ENCODE measurements at regions not wholly inside any gene's neighbourhood (a gene's known extent, or its start where the extent isn't known, plus 50 kb on each side); places are given as distances from the start of the nearest gene placed in this dataset.

DNA sequence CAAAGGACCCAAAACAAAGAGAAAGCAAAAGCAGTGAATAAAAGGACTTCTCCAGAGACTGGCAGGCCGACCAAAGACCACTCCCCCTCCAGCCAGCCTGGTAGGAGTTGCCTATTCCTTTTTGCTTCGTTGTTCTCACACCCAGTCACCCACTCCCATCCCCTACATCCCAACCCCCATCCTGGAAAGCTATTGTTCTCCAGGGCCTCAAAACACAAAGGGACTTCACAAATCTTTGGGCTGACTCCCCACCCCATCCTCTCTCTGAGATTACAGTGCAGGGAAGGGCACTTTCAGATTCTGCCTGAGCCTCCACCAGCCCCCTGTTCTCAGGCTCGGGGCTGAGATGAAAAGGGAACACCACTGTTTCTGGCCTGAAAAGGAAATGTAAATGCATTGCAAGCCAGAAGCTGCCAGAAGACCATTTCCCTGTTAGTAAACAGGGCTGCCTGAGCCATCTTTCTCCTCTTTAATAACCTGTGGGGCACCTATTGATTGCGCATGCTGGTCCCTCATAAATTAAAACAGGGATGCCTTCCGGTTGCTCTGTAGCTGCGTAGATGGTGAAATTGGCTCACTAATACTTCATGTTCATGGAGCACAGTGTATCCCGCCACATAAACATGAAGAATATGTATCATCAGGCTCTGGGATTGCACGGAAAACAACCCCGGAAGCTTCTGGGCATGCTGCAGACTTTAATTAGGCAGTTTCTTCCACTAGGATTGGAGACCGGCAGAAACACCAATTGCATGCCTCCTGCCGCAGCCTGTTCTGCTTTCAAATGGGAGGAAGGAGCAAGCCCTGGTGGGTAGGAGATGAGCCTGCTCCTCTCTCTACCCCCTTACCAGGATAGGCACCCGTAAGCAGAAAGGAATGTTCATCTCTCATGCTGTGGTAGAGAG is 130.3 kb upstream of the FUT8 start:
- DNase-seq (ENCODE audit: low spot score): no peak

DNA sequence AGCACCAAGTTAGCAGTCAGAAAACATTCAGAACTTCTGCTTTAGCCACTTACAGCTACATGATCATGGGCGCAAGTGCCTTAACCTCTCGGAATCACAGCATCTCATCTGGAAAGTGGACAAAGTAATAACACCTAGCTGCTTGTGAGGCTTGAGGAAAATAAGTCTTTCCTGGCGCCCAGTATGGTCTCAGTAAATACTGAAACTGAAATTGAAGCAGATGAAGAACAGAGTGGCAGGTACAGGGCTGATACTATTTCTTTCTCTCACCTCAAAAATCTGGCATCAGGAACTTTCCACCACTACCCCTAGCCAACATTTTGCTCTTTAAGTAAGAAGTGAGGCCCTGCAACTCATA is 129.7 kb upstream of the FUT8 start:
- DNase-seq (ENCODE audit: low spot score): no peak

DNA sequence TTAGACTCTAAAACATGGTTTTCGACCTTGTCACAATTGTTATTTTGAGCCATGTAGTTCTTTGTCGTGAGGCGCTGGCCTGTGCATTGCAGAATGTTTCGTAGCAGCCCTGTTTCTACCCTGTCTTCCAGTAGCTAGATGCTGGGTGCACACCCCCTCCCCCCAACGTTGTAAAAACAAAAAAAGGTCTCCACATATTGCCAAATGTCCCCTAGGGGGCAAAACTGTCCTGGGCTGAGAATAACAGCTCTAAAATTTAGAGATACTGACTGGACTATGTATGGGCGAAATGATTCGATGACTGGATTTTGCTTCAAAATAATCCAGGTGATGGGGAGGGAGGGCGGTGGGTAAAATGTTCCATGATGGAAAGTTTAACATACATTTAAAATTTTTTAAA is 126.1 kb upstream of the FUT8 start:
- no peak for DNase-seq (ENCODE audit: low spot score)

DNA sequence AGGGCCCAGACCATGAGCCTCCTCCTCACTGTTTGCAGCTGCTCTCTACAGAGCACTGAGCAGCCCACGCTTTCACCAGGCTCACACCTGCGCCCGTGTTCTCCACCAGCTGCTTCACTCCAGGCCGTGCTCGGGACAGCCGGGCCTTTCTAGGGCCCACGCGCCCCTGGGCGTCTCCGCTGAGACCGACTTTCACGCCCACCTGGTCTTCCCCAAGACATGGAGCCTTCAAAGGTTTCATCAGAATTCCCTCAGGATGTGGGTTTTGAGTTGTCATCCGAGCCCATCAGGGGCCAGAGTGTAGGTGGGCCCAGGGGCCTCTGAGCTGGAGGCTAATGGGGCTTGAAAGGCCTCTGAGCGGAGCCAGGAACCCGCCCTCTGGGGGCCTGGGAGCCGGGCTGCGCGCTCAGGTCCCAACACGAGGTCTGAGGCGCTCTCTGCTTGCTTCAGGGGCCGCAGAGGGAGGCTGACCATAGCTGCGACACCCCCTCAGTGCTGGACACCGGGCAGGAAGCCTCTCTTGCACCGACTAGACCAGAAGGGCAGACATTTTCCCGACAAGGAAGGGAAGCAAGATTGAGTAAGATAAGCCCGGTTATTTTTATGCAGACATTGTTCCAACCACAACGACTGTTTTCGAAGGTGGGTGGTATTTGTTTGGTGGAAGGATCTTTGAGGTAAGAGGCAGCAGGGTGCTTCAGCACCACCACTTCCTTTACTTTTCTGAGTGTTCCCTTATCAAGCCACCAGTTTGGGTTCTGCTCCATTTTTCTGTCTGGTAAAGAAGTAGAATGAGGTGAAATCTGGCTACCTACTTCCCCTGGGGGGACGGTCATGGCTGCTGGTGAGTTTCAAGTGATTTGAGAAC is 125.0 kb upstream of the FUT8 start:
- no peak for DNase-seq (ENCODE audit: low spot score)

DNA sequence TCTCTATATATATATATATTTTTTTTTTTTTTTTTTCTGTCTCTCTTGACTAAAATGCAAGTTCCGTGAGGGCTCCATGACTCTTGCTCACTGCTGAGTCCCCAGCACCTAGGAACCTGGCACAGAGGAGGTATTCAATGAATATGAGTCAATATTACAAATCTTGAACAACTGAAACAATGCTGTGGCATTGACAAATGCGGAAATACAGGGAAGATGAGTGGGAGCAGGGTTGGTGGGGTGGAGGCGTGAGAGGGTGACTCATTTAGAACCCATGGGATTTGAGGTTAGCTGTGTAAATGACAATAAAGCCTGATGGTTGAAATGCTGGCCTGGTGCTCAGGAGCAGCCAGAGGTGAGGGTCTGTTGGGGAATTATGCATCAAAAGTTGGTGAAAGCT is 121.7 kb upstream of the FUT8 start:
- peak; percentile 83 for DNase-seq (ENCODE audit: low spot score)

DNA sequence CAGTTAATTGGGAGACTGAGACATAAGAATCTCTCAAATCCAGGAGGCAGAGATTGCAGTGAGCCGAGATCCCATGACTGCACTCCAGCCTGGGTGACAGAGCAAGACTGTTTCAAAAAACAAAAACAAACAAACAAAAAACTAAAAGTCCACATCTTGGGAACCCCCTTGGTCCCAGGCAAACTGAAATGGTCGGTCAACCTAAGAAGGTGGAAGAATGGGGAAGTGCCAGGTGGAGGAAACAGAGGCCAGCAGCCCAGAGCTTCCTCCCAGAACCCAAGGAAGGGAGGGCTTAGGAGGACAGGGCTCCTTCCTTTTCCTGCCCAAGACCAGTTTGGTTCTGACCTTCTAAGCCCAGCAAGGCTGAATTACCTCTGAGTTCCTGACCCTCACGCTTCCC is 121.0 kb upstream of the FUT8 start:
- DNase-seq (ENCODE audit: low spot score): no peak

DNA sequence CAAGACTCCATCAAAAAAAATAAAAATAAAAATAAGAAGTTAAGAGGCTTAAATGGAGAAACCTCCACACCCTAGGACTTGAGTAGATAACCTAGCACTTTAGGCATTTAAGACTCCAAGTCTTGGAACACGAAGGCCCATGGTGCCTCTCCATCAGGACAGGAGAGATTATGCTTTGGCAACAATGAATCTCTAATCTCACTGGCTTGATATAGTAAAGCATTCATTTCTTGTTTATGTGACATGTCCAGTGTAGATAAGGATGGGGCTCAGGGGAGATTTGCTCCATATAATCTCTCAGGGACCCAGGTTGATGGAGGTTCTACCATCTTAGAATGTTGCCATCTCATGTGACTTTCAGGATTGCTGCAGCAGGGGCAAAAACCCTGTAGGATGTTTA is 117.7 kb upstream of the FUT8 start:
- no peak for DNase-seq (ENCODE audit: low spot score)

DNA sequence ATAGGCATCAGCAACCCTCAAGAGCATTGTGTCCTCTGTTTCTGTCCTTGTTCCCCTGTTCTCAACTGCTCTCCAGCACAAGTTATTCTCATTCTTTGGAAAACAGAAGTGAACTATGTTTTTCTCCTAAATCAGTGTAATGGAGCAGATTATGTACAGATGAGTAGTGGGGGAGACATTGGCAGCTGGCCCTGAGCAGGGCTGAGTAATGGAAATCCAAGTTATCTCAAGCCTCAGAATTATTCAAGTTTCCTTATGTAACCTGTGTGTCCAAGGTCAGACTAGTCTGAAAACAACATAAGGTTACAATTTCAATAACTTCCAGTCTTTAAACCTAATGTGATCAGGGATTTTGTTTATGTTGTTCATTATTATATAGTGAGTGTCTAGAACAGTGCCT is 116.1 kb upstream of the FUT8 start:
- no peak for DNase-seq (ENCODE audit: low spot score)

DNA sequence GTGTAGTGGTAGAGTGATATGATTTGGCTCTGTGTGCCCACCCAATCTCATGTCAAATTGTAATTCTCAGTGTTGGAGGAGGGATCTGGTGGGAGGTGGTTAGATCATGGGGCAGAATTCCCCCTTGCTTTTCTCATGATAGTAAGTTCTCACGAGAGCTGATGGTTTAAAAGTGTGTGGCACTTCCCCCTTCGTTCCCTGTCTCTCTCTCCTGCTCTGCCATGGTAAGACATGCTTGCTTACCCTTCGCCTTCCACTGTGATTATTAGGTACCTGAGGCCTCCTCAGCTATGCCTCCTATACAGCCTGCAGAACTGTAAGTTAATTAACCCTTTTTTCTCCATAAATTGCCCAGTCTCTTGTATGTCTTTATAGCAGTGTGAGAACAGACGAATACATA is 115.7 kb upstream of the FUT8 start:
- DNase-seq (ENCODE audit: low spot score): no peak

DNA sequence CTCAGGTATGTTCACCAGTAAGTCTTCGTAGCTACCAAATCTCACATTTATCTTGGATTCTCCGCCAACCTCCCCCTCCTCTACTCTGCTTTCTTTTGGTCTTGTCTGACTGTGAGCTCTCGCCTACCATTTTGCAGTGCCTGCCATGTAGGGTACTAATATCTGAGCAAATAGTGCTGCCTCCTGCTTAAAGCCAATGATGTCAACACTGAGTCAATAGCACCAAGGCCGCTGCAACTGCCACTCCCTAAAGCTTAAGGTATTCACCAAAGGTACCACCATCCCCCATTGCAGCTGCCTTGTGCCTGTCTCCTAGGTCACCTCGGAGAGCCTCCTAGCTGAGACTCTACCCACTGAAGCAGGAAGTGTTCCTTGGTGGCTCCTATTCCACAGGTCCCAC is 114.8 kb upstream of the FUT8 start:
- DNase-seq (ENCODE audit: low spot score): peak; percentile 39

DNA sequence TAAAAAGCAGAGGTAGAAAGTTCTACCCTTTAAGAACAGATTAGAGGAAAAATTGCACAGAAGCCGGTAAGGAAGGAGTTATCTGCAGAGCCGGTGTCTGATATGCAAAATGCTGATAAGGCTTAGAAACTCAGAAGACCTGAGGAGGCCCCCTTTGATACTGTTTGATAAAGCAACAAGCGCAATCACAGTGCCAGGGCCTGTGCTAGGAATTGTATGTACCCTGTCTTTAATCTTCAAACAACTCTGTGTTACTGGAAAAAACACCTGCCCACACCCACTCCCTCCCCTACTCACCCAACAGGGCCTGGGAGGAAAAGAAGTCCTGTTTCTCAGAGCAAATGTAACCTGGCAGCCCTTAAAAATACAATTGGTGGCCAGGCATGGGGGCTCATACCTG is 112.7 kb upstream of the FUT8 start:
- DNase-seq (ENCODE audit: low spot score): no peak

DNA sequence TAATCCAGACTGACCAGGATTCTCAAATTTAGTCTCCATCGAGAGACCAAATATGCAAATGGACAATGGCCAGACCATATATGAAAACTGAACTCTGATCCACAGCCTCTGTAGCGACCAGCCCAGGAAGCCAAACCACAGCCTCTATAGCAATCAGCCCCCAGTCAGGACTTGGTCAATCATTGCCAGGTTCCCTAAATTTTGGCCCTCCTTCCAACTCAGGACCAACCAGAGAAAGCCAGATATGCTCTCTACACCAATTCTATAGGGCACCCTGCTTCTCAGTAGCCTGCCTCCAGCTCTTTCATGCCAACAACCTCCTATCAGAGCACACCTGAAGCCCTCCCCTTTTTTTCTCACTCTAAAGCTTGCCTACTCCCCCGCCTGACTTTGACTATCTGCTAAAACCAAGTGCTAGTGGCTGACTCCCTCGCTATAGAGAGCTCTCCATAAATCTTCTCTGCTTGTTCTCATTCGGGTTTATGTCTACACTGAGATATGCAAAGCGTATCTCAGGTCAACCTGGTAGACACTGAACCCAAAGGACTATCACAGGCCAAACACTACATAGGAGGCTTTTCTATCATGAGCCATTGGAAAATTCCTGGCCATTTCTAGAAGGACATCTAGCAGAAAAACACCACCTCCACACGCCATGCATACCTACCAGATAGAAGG is 110.5 kb upstream of the FUT8 start:
- DNase-seq (ENCODE audit: low spot score): no peak

DNA sequence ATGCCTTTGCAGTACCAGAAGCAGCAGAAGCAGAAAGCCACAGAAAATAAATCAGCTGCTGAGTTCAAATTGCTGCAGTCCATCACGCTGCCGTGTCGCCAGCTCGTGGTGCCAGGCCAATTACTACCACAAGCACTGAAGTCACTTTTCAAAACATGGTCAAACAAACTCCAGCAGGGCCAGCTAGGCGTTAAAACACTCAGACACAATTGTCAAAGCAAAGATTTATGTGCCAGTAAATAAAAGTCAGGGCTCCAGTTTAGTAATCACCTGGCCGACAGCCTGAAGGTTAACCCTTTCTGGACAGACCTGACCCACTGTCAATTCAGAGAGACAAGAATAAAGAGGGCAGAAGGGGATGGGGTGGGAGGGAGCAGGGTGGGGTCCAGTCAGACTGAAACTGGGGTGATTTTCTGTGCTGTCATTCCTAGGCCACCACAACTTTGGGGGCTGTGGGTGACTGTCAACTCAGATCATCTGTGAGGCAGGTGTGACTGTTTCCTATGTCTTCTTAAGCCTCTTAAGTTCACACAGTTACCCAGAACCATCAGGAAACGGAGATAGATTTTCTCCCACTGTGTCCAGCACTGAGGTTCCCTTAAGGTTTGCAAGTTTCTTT is 109.8 kb upstream of the FUT8 start:
- DNase-seq (ENCODE audit: low spot score): peak; percentile 27

DNA sequence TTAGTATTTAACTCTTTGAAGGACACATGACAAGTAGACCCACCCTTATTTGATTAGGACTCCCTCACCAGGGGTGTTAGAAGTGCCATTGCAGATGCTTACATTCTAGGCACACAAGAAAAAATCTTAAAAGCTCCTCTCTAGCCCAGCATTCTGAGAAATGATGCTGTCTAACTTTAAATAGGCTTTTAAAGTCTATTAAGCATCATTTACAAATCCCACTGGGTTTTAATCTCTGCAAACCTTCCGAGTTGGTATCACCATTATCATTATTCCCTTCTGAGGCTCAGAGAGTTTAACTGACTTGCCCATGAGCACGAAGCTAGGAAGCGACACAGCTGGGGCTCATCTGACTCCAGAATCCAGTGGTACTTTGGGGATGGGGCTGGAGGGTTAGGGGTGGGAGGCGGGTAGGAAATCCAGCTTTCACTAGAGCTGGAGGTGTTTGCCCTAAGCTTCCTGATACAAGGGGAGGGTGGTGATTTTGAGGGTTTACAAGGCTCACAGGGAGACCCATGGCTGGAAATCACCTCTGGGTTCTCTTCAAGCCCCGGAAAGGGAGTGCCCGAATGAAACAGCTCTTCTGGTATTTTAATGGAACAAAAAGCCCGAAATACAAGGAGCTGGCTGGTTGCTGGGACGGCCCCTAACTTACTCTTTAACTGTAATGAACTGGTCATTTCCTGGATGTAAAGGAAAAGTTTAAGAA is 109.2 kb upstream of the FUT8 start:
- peak; percentile 39 for DNase-seq (ENCODE audit: low spot score)

DNA sequence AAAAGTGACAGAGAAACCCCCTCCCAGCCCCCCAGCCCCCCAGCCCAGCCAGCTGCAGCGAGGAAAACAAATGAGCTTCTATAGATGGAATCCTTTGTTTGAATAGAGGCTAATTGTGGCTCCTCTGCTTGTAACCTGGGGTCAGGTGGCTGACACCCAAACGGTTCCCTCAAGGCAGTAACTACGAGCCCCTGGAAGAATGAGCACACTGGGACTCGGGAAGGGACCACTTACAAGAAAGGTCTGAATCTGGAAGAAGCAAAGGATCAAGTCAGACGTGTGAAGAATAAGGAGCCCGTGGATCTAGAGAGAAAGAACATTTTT is 108.7 kb upstream of the FUT8 start:
- no peak for DNase-seq (ENCODE audit: low spot score)

DNA sequence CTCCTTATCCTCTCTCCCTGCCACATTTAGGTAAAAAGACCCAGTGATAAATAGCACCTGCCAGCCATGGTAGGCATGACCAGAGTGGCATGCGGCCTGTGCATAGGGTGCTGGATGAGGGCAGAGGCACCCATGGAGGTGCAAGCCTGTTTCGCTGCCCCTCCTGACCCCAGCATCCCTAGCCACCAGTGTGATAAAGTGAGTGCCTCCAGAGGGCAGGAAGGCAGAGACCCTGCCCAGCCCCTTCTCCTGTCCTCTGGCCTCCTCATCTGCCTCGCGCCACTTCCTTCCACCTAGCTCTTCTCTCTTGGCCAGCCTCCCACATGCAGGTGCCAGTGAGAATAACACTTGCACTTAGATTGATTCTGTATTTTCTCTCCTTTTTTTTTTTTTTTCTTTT is 108.3 kb upstream of the FUT8 start:
- no peak for DNase-seq (ENCODE audit: low spot score)

DNA sequence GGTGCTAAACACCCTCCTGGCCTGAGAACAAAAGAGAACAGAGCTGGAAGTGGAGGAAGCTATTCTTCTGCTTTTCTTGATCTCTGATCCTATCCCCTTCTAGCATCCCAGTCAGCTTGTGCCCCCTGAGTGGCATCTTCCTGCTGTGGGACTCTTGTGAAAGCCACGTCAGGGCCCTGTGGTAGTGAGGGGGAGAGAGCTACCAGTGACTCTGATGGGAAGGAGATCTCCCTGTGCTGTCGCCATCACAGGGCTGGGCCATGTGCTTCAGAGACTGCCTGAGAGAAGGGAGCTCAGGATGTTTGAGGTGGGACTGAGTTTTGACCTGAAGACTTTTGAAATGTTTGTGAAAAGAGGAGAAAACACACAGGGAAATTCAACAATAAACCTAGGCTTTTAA is 107.6 kb upstream of the FUT8 start:
- DNase-seq (ENCODE audit: low spot score): no peak

DNA sequence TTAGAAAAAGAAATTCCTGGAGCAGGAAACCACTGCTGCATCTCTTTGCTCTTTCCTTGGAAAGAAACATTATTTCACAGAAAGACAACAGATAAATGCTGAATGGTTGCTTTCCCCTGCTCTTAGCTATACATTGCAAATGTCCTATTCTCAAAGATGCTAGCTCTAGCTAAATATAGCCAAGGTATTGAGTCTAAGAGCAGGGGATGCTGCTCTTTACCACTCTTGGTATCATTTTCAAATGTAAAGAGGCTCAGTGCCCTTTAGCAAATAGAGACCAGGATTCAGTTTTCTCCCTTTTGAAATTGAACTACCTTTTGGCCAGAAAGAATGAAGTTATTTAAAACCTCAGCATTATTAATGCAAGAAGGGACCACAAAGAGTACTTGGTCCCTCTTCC is 104.0 kb upstream of the FUT8 start:
- DNase-seq (ENCODE audit: low spot score): no peak

DNA sequence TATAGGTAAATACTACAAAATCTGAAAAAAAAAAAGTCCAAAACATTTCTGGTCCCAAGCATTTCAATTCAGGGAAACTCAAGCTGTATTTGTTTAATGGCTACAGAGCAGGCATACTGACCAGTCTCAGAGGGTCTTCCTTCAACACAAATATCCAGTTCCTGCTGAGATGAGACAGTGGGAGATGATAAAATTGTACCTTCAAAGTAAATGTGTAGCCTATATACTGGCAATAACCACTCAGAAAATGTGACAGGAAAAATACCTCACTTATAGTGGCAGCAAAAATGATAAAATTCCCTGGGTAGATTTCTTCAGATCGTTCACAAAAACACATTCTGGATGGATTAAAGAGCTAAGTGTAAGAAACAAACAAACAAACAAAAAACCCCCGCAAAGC is 102.0 kb upstream of the FUT8 start:
- no peak for DNase-seq (ENCODE audit: low spot score)

DNA sequence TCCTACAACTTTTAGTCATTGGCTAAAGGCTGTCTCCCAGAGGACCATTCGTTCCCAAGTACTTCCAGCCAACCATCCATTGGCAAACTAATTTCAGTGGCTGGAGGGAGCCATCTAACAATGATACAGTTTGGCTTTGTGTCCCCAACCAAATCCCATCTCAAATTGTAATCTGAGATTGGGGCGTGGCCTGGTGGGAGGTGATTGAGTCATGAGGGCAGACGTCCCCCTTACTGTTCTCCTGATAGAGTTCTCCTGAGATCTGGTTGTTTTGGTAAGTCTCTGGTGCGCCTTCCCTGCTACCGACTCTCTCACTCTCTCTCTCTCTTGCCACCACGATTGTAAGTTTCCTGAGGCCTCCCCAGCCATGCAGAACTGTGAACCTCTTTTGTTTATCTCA is 99.7 kb upstream of the FUT8 start:
- no peak for DNase-seq (ENCODE audit: low spot score)

DNA sequence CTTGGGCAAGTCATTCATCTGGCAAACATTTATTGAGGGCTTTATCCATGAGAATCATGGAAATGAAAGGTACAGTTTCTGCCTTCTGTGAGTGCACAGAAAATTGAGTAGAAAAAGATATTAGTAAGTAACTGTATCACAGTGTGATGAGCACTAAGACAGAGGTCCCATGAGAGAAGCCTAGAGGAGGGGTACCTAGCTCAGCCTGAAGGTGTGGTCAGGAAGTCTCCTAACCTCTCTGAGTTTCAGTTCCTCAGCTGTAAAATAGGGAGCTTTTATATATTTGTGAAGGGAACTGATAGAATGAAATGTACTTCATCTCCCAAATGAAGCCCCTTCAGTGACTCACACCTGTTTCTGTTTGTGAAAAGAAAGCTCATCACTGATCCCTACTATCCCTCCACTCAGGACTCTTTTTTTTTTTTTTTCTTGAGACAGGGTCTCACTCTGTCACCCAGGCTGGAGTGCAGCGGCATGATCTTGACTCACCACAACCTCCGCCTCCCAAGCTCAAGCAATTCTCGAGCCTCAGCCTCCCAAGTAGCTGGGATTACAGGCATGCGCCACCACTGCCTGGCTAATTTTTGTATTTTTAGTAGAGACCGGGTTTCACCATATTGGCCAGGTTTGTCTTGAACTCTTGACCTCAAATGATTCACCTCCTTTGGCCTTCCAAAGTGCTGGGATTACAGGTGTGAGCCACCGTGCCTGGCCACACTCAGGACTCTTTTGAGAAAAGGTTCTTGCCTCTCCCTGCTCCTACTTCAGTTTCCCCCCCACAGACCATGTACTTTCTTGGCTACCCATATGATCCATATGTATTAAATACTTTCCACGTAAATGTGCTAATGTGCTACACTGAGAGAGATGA is 93.7 kb upstream of the FUT8 start:
- no peak for DNase-seq (ENCODE audit: low spot score)
